ENCODE measurements at regions not wholly inside any gene's neighbourhood (a gene's known extent, or its start where the extent isn't known, plus 50 kb on each side); places are given as distances from the start of the nearest gene placed in this dataset.

- no peak for TF ChIP-seq CTCF (IDR thresholded peaks at IDR 0.05)
Measured at GRCh38 chr3:71893702-71894479, 108.9 kb upstream of the PROK2 start.

- TF ChIP-seq CTCF (IDR thresholded peaks at IDR 0.05): no peak
Measured at GRCh38 chr3:71893122-71893521, 108.2 kb upstream of the PROK2 start.

GRCh38 chr3:71891483-71891882 is 106.5 kb upstream of the PROK2 start:
- no peak for TF ChIP-seq CTCF (IDR thresholded peaks at IDR 0.05)

- no peak for TF ChIP-seq CTCF (IDR thresholded peaks at IDR 0.05)
Measured at GRCh38 chr3:71890356-71890931, 105.5 kb upstream of the PROK2 start.

- TF ChIP-seq CTCF (IDR thresholded peaks at IDR 0.05): no peak
Measured at GRCh38 chr3:71887256-71887655, 102.3 kb upstream of the PROK2 start.

- no peak for TF ChIP-seq CTCF (IDR thresholded peaks at IDR 0.05)
Measured at GRCh38 chr3:71885006-71885405, 100.1 kb upstream of the PROK2 start.

- no peak for TF ChIP-seq CTCF (IDR thresholded peaks at IDR 0.05)
Measured at GRCh38 chr3:71881732-71882131, 96.8 kb upstream of the PROK2 start.
